Neural progenitor cell (in vitro differentiated cells): ENCODE measurements at regions not wholly inside any gene's neighbourhood (a gene's known extent, or its start where the extent isn't known, plus 50 kb on each side); places are given as distances from the start of the nearest gene placed in this dataset.

Experiments
- DNase-seq: peaks from one replicate; pipeline ENCODE4 v3.0.0-alpha.2; 2016; ENCODE audit warnings: low spot score
- H2AFZ ChIP-seq: fragments of 200-600 bp; sonication (generic); replicated peaks from 2 replicates; pipeline ENCODE4 v1.6.1; 2016; ENCODE audit warnings: antibody characterized with exemption
- H3F3A ChIP-seq: fragments of 200-600 bp; sonication (generic); 2 replicates; pipeline ENCODE4 v1.6.1; 2016; ENCODE audit warnings: antibody characterized with exemption, low read depth
- H3K27ac ChIP-seq: fragments of 200-600 bp; sonication (generic); 2 replicates; pipeline ENCODE4 v1.5.1; 2016; ENCODE audit warnings: mild to moderate bottlenecking
- H3K27me3 ChIP-seq: fragments of 200-600 bp; sonication (generic); 2 replicates; pipeline ENCODE4 v1.6.1; 2016; ENCODE audit warnings: mild to moderate bottlenecking, moderate library complexity
- H3K36me3 ChIP-seq: fragments of 200-600 bp; sonication (generic); 2 replicates; pipeline ENCODE4 v1.5.1; 2016
- H3K4me1 ChIP-seq: fragments of 200-600 bp; sonication (generic); 2 replicates; pipeline ENCODE4 v1.6.1; 2016; ENCODE audit warnings: mixed run types
- H3K4me2 ChIP-seq: fragments of 200-600 bp; sonication (generic); 2 replicates; pipeline ENCODE4 v1.6.1; 2016
- H3K4me3 ChIP-seq: fragments of 200-600 bp; sonication (generic); 2 replicates; pipeline ENCODE4 v1.5.1; 2016
- H3K79me2 ChIP-seq: fragments of 200-600 bp; sonication (generic); 2 replicates; pipeline ENCODE4 v1.6.1; 2016; ENCODE audit warnings: low read depth
- H3K9ac ChIP-seq: fragments of 200-600 bp; sonication (generic); 2 replicates; pipeline ENCODE4 v1.6.1; 2016
- H3K9me3 ChIP-seq: fragments of 200-600 bp; sonication (generic); 2 replicates; pipeline ENCODE4 v1.5.1; 2016; ENCODE audit warnings: low read depth
- H4K20me1 ChIP-seq: fragments of 200-600 bp; sonication (generic); 2 replicates; pipeline ENCODE4 v1.6.1; 2016; ENCODE audit warnings: low read depth
- H3K27ac Mint-ChIP-seq: 3 replicates; pipeline ENCODE4 v1.8.0; 2021; ENCODE audit warnings: mixed read lengths
- H3K27me3 Mint-ChIP-seq: 2 replicates; pipeline ENCODE4 v1.8.0; 2022; ENCODE audit warnings: low read depth, mild to moderate bottlenecking, inconsistent platforms, moderate library complexity, mixed read lengths; ENCODE audit not compliant: insufficient read depth
- H3K36me3 Mint-ChIP-seq: 3 replicates; pipeline ENCODE4 v1.8.0; 2021; ENCODE audit warnings: mixed read lengths
- H3K4me1 Mint-ChIP-seq: 3 replicates; pipeline ENCODE4 v1.8.0; 2021; ENCODE audit warnings: mixed read lengths
- H3K4me3 Mint-ChIP-seq: 3 replicates; pipeline ENCODE4 v1.8.0; 2021; ENCODE audit warnings: mild to moderate bottlenecking, moderate library complexity, mixed read lengths
- H3K9me3 Mint-ChIP-seq: 3 replicates; pipeline ENCODE4 v1.8.0; 2020; ENCODE audit warnings: mixed read lengths
- CTCF ChIP-seq: fragments of 200-600 bp; sonication (generic); IDR thresholded peaks from 2 replicates; pipeline ENCODE4 v1.5.1; 2017; ENCODE audit warnings: antibody characterized with exemption, mild to moderate bottlenecking
- EZH2 ChIP-seq: fragments of 200-600 bp; sonication (generic); IDR thresholded peaks from 2 replicates; pipeline ENCODE4 v1.6.1; 2017; ENCODE audit warnings: antibody characterized with exemption, mild to moderate bottlenecking, moderate library complexity
- EZH2phosphoT487 ChIP-seq: fragments of 200-600 bp; sonication (generic); IDR thresholded peaks from 2 replicates; pipeline ENCODE4 v1.6.1; 2017; ENCODE audit warnings: antibody characterized with exemption

- H3K27ac ChIP-seq = no peak overlapping the region
- no peak overlapping the region for H2AFZ ChIP-seq
- Mint-ChIP-seq H3K4me1 (peaks cover 19% of the 10 kb centered on the region), H3K27me3 (peaks cover 9% of the 10 kb centered on the region), H3K4me3 (no peak overlapping the region), H3K27ac (no peak overlapping the region), H3K9me3 (peaks cover 9% of the 10 kb centered on the region), H3K36me3 (no peaks in the 10 kb centered on the region)
- H3K4me3 ChIP-seq = no peak overlapping the region
- H3F3A ChIP-seq = no peaks in the 10 kb centered on the region
- H3K79me2 ChIP-seq = no peaks in the 10 kb centered on the region
- H3K9me3 ChIP-seq = no peaks in the 10 kb centered on the region
- H3K9ac ChIP-seq = no peak overlapping the region
- no peak for DNase-seq
- H4K20me1 ChIP-seq = no peaks in the 10 kb centered on the region
- H3K27me3 ChIP-seq = no peaks in the 10 kb centered on the region
- H3K4me2 ChIP-seq = no peak overlapping the region
- peaks cover 9% of the 10 kb centered on the region for H3K4me1 ChIP-seq
- H3K36me3 ChIP-seq = no peaks in the 10 kb centered on the region
- TF ChIP-seq EZH2 (no peak), EZH2phosphoT487 (no peak), CTCF (no peak)
Measured at GRCh38 chr10:78337646-78338391, 304.2 kb downstream of the RPS24 start.

GRCh38 chr10:78338717-78339116 is 305.1 kb downstream of the RPS24 start:
- DNase-seq = no peak
- H3K4me3 Mint-ChIP-seq = no peak overlapping the region
- no peak for TF ChIP-seq EZH2phosphoT487
- no peak for TF ChIP-seq EZH2
- TF ChIP-seq CTCF = no peak
- Histone ChIP-seq H4K20me1 (no peaks in the 10 kb centered on the region), H3K4me2 (no peak overlapping the region), H3K9me3 (no peaks in the 10 kb centered on the region), H2AFZ (no peak overlapping the region), H3K27me3 (no peaks in the 10 kb centered on the region), H3K4me3 (no peak overlapping the region), H3K4me1 (peaks cover 14% of the 10 kb centered on the region), H3K79me2 (no peaks in the 10 kb centered on the region), H3F3A (no peaks in the 10 kb centered on the region), H3K27ac (no peak overlapping the region), H3K9ac (no peak overlapping the region), H3K36me3 (no peaks in the 10 kb centered on the region)
- H3K36me3 Mint-ChIP-seq = no peaks in the 10 kb centered on the region
- H3K4me1 Mint-ChIP-seq = peaks cover 23% of the 10 kb centered on the region
- H3K9me3 Mint-ChIP-seq = peaks cover 6% of the 10 kb centered on the region
- peaks cover 9% of the 10 kb centered on the region for H3K27me3 Mint-ChIP-seq
- H3K27ac Mint-ChIP-seq = no peak overlapping the region

- DNase-seq = no peak
- Histone ChIP-seq H3K4me3 (no peak overlapping the region), H3K27me3 (no peaks in the 10 kb centered on the region), H3K79me2 (no peaks in the 10 kb centered on the region), H3K9ac (no peak overlapping the region), H3K27ac (no peak overlapping the region), H3F3A (no peaks in the 10 kb centered on the region), H3K4me1 (peaks cover 14% of the 10 kb centered on the region), H3K9me3 (no peaks in the 10 kb centered on the region), H2AFZ (peak overlapping the region; percentile 23), H3K4me2 (no peak overlapping the region), H4K20me1 (no peaks in the 10 kb centered on the region), H3K36me3 (no peaks in the 10 kb centered on the region)
- no peak overlapping the region for H3K4me3 Mint-ChIP-seq
- H3K4me1 Mint-ChIP-seq = peaks cover 23% of the 10 kb centered on the region
- H3K9me3 Mint-ChIP-seq = peaks cover 6% of the 10 kb centered on the region
- H3K27ac Mint-ChIP-seq = no peak overlapping the region
- H3K27me3 Mint-ChIP-seq = peaks cover 9% of the 10 kb centered on the region
- H3K36me3 Mint-ChIP-seq = no peaks in the 10 kb centered on the region
- TF ChIP-seq EZH2phosphoT487 (no peak), EZH2 (no peak), CTCF (no peak)
Measured at GRCh38 chr10:78339251-78339650, 305.6 kb downstream of the RPS24 start.
